ENCODE measurements at regions not wholly inside any gene's neighbourhood (a gene's known extent, or its start where the extent isn't known, plus 50 kb on each side); places are given as distances from the start of the nearest gene placed in this dataset.
"Not testable (repeated sequence)": the region's sequence is repeated elsewhere in the genome, so short reads cannot be mapped to it uniquely, and the experiment has no call there.

DNA sequence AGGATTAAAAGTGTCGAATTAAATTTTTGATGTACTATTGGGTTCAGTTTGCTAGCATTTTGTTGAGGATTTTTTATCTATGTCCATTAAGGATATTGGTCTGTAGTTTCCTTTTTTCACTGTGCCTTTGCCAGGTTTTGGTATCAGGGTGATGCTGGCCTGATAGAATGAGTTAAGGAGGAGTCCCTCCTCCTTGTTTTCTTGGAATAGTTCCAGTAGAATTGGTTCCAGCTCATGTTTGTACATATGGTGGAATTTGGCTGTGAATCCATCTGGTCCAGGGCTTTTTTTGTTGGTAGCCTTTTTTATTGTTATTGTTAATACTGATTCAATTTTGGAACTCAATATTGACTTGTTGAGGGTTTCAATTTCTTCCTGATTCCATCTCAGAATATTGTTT, 141.8 kb downstream of the SIM1 start:
- no peak overlapping the region for H3K4me3 ChIP-seq
- H3K27ac ChIP-seq: no peak overlapping the region
- DNase-seq: peak in 1 of 2 experiments; percentile 11
- no peaks in the 10 kb centered on the region for H3K27me3 ChIP-seq
- no peaks in the 10 kb centered on the region for H3K9me3 ChIP-seq (replicated peaks)
- no peaks in the 10 kb centered on the region for H3K36me3 ChIP-seq
- H3K4me1 ChIP-seq: no peaks in the 10 kb centered on the region

DNA sequence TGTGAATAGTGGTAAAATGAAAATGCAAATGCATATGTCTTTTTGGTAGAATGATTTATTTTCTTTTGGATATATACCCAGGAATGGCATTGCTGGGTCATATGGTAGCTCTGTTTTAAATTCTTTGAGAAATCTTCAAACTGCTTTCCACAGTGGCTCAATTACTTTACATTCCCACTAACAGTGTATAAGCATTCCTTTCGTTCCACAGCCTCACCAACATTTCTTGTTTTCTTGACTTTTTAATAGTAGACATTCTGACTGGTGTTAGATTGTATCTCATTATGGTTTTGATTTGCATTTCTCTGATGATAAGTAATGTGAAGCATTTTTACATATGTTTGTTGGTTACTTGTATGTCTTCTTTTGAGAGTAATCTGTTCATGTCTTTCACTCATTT, 144.0 kb downstream of the SIM1 start:
- Histone ChIP-seq H3K27ac (no peak overlapping the region), H3K4me1 (no peaks in the 10 kb centered on the region), H3K36me3 (no peaks in the 10 kb centered on the region), H3K4me3 (no peak overlapping the region), H3K9me3 (replicated peaks) (no peaks in the 10 kb centered on the region), H3K27me3 (no peaks in the 10 kb centered on the region)
- DNase-seq: no peak

DNA sequence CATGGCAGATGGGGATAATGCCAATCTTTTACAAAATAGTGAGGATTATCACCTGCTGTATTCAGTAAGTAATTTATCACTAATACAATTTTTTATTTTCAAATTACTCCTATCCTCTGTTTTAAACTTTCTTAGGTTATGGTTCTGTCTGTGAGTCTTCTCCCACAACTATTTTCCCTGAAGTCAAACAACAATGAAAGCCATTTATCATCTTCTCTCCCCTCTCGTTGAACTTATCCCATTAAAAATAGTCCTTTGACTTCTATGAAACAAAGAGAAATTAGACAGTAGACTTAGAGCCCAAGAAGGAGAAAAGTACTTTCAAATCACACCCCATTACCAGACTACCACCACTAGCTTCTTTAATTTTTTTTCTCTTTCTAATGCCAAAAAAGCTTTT, 147.7 kb downstream of the SIM1 start:
- H3K36me3 ChIP-seq: no peaks in the 10 kb centered on the region
- no peak overlapping the region for H3K4me3 ChIP-seq
- H3K27ac ChIP-seq: no peak overlapping the region
- DNase-seq: no peak
- no peaks in the 10 kb centered on the region for H3K4me1 ChIP-seq
- H3K9me3 ChIP-seq (replicated peaks): no peaks in the 10 kb centered on the region
- no peaks in the 10 kb centered on the region for H3K27me3 ChIP-seq

DNA sequence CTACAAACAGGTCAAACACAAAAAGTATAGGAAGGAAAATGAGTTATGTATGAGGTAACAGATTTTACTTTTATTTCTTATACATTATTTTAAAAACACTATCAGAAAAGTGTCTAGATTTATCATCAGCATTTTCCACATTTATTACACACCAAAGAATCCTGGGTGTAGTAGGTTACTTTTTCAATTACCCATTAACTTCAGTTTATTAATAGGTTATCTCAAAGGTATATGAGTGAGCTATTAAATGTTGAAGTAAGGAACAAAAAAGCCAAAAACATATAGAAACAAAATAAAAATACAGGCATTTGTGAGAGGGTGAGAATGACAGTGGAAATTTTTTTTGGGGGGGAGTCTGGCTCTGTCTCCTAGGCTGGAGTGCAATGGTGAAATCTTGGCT, 150.5 kb downstream of the SIM1 start:
- Histone ChIP-seq H3K27me3 (no peaks in the 10 kb centered on the region), H3K36me3 (no peaks in the 10 kb centered on the region), H3K4me3 (no peak overlapping the region), H3K9me3 (replicated peaks) (no peaks in the 10 kb centered on the region), H3K27ac (no peak overlapping the region), H3K4me1 (no peaks in the 10 kb centered on the region)
- no peak for DNase-seq

DNA sequence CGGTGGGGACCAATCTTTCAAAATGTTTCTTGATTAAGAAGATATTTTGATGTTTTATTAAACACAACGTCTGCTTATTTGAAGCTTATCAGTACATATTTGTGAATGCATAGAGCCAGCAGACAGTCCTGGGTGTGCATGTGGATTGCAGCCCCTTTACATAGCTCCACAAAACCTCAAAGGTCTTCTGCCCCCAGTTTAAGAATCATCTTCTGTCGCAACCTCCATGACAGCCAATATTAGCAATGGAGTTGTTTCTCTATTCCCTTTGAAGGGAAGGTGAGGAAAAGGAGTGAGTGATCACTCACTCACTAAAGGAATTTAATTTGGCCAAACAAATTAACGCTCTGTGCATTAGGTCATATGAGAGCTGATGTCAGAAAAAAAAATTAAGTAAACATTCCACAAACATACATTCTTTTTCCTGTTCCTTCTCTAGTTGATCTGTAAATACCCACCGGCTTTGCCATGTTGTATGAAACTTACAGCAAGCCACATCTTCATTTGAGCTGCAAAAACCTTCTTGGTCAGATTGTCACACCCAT, 152.9 kb downstream of the SIM1 start:
- no peak for DNase-seq
- Histone ChIP-seq H3K36me3 (no peaks in the 10 kb centered on the region), H3K4me3 (no peak overlapping the region), H3K4me1 (no peaks in the 10 kb centered on the region), H3K9me3 (replicated peaks) (no peaks in the 10 kb centered on the region), H3K27ac (no peak overlapping the region), H3K27me3 (no peaks in the 10 kb centered on the region)

DNA sequence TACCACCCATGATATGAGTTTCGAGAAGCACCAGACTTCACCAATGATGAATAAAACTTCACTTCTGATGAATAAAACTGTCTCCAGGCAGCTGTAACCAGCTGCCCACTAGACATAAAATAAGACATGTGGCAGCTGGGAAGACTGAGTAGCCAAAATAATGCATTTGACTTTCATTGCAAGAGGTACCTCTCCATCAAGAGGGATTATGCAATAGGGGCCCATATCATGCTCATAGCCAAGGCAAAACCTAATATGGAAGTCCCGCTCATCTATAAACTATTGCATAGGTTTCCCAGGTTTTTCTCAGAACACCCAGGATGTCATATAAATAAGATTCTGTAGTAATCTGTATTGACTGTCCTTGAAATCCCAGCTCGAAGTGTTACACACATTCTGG, 155.5 kb downstream of the SIM1 start:
- DNase-seq: no peak
- Histone ChIP-seq H3K36me3 (no peaks in the 10 kb centered on the region), H3K27me3 (no peaks in the 10 kb centered on the region), H3K4me3 (no peak overlapping the region), H3K4me1 (no peaks in the 10 kb centered on the region), H3K27ac (no peak overlapping the region), H3K9me3 (replicated peaks) (no peaks in the 10 kb centered on the region)

DNA sequence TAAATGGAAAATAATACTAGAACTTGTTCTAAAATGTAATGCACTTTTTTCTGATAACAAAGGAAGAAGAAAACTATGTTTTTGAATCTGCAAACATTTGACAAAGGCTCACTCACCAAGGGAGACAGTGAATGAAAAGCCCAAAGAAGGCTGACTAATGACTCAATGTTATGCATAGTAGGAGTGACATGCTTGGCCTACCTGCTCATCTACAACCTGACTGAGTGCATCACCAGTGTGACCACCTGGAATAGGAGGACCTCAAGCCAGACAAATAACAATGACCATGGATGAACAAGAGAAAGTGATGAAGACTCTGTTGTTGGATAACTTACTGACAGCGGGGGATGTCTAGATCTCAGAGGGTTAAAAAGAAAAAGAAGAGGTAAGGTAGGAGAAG, 157.2 kb downstream of the SIM1 start:
- H3K27ac ChIP-seq: no peak overlapping the region
- H3K36me3 ChIP-seq: no peaks in the 10 kb centered on the region
- no peak for DNase-seq
- H3K4me1 ChIP-seq: no peaks in the 10 kb centered on the region
- H3K27me3 ChIP-seq: no peaks in the 10 kb centered on the region
- no peaks in the 10 kb centered on the region for H3K9me3 ChIP-seq (replicated peaks)
- no peak overlapping the region for H3K4me3 ChIP-seq

DNA sequence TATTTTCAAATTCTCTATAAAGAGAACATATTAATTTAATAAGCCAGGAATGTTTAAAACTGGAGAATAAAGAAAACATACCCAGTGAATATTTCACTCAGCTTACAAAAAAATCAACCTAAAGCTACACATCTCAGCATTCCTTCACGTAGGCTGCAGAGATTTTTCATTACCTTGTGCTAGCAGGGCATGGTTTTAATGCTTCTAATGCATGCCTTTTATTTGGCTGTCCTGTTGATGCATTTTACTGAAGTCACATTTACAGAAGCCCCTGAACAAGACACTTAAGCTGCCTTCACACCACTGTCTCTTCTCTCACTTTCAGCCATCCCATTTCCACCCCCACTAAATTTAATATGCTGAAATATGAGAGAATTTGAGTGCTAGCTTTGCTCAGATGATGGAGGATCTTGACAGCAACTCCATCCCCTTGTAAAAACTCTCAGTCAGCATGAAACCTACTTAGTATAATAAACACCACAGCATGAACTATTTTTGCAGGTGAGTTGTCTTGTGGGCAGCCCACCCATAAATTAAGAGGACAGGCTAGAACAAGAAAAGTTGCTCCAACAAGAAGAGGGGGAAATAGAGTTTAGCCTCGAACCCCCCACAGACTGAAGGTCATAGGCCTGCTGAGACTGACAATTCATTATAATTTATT, 159.4 kb downstream of the SIM1 start:
- peaks cover 1% of the 10 kb centered on the region; the same call in 1 of the 2 replicates for H3K4me1 ChIP-seq
- no peak for DNase-seq
- H3K36me3 ChIP-seq: no peaks in the 10 kb centered on the region
- no peaks in the 10 kb centered on the region for H3K27me3 ChIP-seq
- H3K27ac ChIP-seq: no peak overlapping the region
- no peak overlapping the region for H3K4me3 ChIP-seq
- H3K9me3 ChIP-seq (replicated peaks): no peaks in the 10 kb centered on the region

DNA sequence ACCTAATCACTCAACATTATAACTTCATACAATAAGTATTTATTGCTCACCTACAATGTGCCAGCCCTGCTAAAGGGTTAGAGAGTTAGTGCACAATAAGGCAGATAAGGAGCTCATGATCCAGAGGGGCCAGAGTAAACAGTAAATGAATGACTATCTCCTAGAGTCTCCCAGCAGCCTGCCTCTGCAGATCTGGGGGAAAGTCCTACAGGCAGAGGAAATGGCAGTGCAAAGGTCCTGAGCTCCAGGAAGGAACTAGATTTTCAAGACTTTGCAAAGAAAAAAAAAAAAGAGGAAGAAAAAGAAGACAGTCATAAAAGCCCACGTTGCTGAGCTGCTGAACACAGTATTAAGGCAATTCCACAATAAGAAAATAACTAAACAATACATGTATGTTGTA, 160.1 kb downstream of the SIM1 start:
- Histone ChIP-seq H3K27me3 (no peaks in the 10 kb centered on the region), H3K36me3 (no peaks in the 10 kb centered on the region), H3K4me1 (peaks cover 7% of the 10 kb centered on the region; the same call in 1 of the 2 replicates), H3K27ac (no peak overlapping the region), H3K4me3 (no peak overlapping the region), H3K9me3 (replicated peaks) (no peaks in the 10 kb centered on the region)
- DNase-seq: no peak

DNA sequence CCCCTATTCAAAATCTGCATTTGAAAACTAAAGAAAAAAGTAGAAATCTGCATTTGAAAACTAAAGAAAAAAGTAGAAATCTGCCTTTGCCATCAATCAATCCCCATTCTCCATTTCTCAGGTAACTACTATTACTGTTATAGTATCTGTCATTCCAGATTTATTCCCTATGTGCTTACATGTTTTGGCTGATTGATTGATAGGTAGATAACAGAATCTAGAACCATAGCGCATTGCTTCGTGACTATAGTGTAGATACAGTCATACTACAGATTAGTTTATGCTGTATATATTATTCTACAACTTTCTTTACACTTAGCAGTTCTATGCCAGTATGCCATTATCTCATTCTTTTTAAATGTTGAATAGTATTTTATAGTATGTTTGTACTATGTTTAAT, 163.0 kb downstream of the SIM1 start:
- DNase-seq: no peak
- H3K4me3 ChIP-seq: no peak overlapping the region
- H3K27ac ChIP-seq: no peak overlapping the region
- H3K27me3 ChIP-seq: no peaks in the 10 kb centered on the region
- H3K36me3 ChIP-seq: no peaks in the 10 kb centered on the region
- peaks cover 11% of the 10 kb centered on the region; the same call in 1 of the 2 replicates for H3K4me1 ChIP-seq
- no peaks in the 10 kb centered on the region for H3K9me3 ChIP-seq (replicated peaks)

DNA sequence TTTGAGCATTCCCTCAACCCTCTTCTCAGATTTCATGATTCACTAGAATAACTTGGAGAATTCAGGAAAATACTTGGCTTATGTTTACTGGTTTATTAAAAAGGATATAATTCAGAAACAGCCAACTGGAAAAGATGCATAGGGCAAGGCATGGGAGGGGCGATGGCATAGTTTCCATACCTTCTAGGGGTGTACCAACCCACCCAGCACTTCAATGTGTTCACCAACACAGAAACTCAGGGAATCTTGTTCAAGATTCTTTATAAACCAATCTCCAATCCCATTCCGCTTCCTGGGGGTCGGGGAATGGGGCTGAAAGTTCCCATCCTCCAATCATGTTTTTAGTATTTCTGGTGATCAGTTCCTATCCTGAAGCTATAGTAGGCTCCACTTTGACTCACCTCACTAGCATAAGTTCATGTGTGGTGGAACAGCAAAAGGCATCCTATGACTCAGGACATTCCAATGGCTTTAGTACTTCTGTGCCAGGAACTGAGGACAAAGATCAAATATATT, 164.4 kb downstream of the SIM1 start:
- peak overlapping the region; percentile 10; the same call in 1 of the 2 replicates for H3K27ac ChIP-seq
- no peaks in the 10 kb centered on the region for H3K27me3 ChIP-seq
- H3K9me3 ChIP-seq (replicated peaks): no peaks in the 10 kb centered on the region
- H3K4me1 ChIP-seq: peaks cover 11% of the 10 kb centered on the region; the same call in 1 of the 2 replicates
- DNase-seq: peak in 1 of 2 experiments; percentile 22
- H3K4me3 ChIP-seq: no peak overlapping the region
- no peaks in the 10 kb centered on the region for H3K36me3 ChIP-seq

DNA sequence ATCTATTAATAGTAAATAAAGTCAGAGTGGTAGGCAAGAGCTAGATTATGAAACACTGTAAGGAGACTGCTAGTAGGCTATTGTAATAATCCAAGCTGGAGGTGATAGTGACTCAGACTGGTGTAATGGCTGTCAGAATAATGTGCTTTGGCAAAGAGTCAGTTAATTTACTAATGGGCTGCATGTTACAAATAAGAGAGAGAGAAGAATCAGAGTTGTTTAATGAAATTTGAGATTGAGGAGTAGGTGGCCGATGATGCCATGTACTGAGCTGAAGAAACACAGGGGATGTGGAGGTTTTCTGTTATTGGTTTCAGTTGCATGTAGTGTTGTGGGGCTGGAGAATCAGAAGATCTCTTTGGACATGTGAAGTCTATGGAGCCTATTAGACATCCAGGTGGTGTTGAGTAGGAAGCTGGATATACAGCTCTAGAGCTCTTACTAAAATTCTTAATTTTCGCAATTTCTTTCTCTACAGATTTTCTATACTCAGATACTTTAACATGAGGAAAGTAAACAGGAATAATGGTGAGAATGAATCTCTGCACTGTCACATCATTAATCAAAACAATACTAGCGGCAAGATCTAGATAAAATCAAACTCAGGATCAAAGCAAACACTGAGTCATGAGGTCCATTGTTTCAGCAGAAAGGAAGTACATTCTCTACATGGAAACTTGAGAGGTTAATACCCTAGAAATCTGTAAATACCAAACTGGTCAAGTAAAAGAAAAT, 167.7 kb downstream of the SIM1 start:
- Histone ChIP-seq H3K27ac (no peak overlapping the region), H3K9me3 (replicated peaks) (no peaks in the 10 kb centered on the region), H3K4me3 (no peak overlapping the region), H3K27me3 (no peaks in the 10 kb centered on the region), H3K36me3 (no peaks in the 10 kb centered on the region), H3K4me1 (peaks cover 11% of the 10 kb centered on the region; the same call in 1 of the 2 replicates)
- no peak for DNase-seq

DNA sequence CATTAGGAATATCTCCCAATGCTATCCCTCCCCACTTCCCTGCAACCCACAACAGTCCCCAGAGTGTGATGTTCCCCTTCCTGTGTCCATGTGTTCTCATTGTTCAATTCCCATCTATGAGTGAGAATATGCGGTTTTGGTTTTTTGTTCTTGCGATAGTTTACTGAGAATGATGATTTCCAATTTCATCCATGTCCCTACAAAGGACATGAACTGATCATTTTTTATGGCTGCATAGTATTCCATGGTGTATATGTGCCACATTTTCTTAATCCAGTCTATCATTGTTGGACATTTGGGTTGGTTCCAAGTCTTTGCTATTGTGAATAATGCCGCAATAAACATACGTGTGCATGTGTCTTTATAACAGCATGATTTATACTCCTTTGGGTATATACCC, 169.5 kb downstream of the SIM1 start:
- H3K27me3 ChIP-seq; H3K9me3 ChIP-seq (replicated peaks); H3K36me3 ChIP-seq; H3K27ac ChIP-seq; DNase-seq; H3K4me3 ChIP-seq: not testable (repeated sequence)
- peaks cover 11% of the 10 kb centered on the region for H3K4me1 ChIP-seq

DNA sequence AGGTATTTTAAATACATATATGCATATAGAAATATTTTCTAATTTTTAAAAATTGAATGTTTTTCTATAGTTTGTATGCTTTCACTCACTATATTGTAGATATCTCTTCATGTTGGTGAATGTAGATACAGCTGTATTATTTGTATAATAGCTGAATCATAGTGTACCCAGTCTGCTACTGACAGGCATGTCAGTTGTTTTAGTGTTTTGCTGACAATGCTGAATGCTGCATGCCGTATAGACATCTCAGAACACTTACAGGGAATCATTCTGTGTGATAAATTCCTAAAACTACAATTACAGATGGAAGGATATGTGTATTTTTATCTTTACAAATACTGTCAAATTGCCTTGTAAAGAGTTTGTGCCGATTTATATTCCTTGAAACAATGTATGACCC, 175.4 kb downstream of the SIM1 start:
- Histone ChIP-seq H3K27me3 (no peaks in the 10 kb centered on the region), H3K9me3 (replicated peaks) (no peaks in the 10 kb centered on the region), H3K4me1 (peaks cover 3% of the 10 kb centered on the region; the same call in 1 of the 2 replicates), H3K36me3 (no peaks in the 10 kb centered on the region), H3K4me3 (no peak overlapping the region), H3K27ac (no peak overlapping the region)
- DNase-seq: no peak

DNA sequence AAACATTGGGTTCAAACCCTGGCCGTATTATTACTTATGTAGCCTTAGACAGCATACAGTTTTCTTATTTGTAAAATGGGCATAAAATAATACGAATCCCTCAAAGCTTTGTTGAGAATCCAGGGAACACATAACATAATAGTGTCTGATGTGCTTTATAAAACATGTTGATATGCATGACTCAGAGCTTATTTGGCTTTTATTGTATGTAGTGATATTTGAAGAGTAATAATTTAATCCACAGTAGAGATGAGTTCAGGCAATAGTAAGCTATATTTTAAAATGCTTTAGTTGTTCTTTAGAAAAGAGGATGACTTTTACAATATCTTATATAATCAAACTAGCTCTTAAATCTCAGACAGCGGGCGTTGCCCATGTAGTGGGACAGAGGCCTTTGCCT, 176.4 kb downstream of the SIM1 start:
- H3K4me1 ChIP-seq: peaks cover 7% of the 10 kb centered on the region
- no peak for DNase-seq
- no peaks in the 10 kb centered on the region for H3K36me3 ChIP-seq
- H3K27me3 ChIP-seq: no peaks in the 10 kb centered on the region
- no peaks in the 10 kb centered on the region for H3K9me3 ChIP-seq (replicated peaks)
- H3K4me3 ChIP-seq: no peak overlapping the region
- no peak overlapping the region for H3K27ac ChIP-seq

Measured in SJCRH30 (cell line).